Choroid plexus epithelial cell (primary cell): ENCODE measurements at regions not wholly inside any gene's neighbourhood (a gene's known extent, or its start where the extent isn't known, plus 50 kb on each side); places are given as distances from the start of the nearest gene placed in this dataset.

Experiments
- DNase-seq: peaks from one replicate; pipeline ENCODE4 v3.0.0-alpha.2; 2010; ENCODE audit warnings: low read depth
- H3K4me3 ChIP-seq: 2 replicates; pipeline ENCODE4 v1.5.1; 2011; ENCODE audit warnings: low read depth, mild to moderate bottlenecking, control low read depth, low read length, moderate library complexity
- TF ChIP-seq, protein P1 (sequence below): conservative IDR thresholded peaks from 2 replicates; pipeline ENCODE4 v1.5.1; 2011; ENCODE audit warnings: low read depth, mild to moderate bottlenecking, control low read depth, inconsistent platforms, low read length, moderate library complexity

- H3K4me3 ChIP-seq = no peak overlapping the region
- no peak for DNase-seq
- TF ChIP-seq, protein P1, sequence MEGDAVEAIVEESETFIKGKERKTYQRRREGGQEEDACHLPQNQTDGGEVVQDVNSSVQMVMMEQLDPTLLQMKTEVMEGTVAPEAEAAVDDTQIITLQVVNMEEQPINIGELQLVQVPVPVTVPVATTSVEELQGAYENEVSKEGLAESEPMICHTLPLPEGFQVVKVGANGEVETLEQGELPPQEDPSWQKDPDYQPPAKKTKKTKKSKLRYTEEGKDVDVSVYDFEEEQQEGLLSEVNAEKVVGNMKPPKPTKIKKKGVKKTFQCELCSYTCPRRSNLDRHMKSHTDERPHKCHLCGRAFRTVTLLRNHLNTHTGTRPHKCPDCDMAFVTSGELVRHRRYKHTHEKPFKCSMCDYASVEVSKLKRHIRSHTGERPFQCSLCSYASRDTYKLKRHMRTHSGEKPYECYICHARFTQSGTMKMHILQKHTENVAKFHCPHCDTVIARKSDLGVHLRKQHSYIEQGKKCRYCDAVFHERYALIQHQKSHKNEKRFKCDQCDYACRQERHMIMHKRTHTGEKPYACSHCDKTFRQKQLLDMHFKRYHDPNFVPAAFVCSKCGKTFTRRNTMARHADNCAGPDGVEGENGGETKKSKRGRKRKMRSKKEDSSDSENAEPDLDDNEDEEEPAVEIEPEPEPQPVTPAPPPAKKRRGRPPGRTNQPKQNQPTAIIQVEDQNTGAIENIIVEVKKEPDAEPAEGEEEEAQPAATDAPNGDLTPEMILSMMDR = no peak
These were observed 303.9 kb downstream of the SMOC2 start for GRCh38 chr6:168744861-168745260.

DNA sequence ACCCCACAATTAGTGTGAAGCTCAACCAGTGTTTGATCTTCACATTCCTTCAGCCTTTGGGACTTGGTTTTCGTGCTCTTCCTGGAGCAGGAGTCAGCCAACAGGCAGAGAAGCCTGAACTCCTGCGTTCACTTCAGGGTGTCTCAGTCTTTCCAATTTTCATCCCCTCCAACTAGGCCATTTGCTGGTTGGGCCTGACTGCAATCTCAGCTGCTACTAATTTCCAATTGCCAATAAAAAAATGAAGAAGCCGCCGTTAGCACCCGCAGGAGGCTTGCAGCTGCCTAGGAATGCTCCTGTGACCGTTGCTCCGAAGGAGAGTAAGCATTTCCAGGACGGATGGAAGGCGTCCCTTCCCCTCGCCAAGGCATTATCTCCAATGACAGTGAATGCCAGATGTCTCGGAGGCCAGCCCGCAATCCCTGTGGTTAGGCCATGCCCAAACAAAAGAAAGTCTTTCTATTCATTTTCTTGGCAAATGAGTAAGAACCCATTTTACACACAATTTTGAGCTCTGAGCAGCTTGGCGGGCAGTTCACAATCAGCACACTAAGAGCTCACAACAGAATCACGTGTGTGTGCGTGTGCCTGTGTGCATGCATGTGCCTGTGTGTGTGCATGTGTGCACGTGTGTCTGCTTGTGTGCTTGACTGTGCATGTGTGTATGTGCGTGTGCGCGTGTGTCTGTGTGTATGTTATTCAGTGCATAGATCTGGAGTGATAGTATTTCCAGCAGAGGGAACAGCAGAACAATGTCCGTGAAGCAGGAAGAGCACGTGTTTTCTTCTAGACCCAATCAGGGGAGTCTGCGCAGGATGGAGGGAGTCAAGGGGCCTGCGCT lies 301.2 kb downstream of the SMOC2 start:
- DNase-seq = no peak
- TF ChIP-seq, protein P1 = no peak
- H3K4me3 ChIP-seq = no peak overlapping the region

GRCh38 chr6:168741305-168741704 lies 300.3 kb downstream of the SMOC2 start:
- DNase-seq = no peak
- H3K4me3 ChIP-seq = no peak overlapping the region
- TF ChIP-seq, protein P1 = no peak

DNA sequence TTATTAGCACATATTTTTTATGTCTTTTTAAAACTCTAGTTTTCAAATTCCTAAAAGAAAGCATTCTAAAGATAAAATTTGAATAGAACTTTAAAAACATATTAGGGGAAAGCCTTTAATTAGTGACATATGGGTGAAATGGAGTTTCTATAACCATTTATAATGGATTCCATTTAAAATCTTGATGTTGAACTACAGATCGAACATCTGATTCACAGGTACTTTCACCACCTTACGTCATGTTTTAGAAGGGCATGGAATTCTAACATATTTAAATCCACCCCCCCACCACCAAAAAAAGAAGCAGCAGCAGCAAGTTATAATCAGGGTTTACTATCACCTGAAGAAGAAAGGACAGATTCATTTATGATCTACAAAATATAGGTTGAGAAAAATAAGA lies 298.4 kb downstream of the SMOC2 start:
- DNase-seq = no peak
- TF ChIP-seq, protein P1 = no peak
- no peak overlapping the region for H3K4me3 ChIP-seq

DNA sequence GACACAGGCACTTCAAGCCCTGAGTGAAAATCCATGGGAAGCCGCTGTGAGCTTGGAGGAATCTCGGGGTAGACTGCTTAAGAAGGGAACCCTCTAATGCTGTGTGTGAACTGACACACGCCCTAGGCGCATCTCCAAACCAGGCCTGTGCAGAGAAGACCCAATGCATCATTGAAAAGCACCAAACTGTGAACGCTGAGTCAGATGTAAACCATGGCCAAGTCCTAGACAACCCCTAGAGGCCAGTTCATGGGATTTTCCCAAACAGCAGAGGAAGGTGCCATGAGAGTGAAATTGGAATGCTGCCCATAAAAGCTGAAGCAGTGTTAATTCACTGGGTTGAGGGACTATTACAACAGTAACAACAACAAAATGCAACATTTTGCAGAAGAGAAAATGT lies 296.5 kb downstream of the SMOC2 start:
- DNase-seq = no peak
- no peak overlapping the region for H3K4me3 ChIP-seq
- TF ChIP-seq, protein P1 = no peak

DNA sequence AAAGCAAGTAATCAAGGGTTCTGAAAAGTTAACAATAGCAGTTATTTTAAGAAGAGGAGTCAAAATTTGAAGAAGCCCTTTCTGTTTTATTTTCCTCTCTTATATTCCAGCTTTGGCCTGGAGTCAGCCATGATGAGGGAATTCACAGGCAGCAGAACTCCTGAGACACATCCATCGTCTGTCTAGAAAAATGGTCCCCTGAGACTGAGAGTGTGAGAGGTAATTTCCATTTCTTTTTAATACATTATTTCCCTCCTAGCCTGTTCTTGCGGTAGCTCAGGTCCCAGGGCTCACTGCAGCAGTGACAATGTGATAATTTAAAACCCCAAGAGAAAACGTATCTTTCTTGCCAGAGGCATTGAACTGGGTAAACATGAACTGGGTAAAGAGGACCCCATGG lies 296.0 kb downstream of the SMOC2 start:
- H3K4me3 ChIP-seq = no peak overlapping the region
- no peak for DNase-seq
- TF ChIP-seq, protein P1 = no peak

DNA sequence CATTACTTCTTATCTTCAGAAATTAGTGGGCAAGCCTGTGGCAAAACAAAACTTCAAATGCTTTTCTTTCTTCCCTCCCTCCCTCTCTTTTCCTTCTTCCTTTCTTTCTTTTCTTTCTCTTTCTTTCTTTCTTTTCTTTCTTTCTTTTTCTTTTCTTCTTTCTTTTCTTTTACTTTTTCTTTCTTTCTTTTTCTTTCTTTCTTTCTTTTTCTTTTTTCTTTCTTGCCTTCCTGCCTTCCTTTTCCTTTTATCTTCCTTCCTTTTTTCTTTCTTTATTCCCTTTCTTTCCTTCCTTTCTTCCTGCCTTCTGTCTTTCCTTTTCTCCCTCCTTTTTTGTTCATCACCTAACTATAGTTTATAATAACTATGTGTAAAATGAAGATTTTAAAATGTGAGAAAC lies 295.1 kb downstream of the SMOC2 start:
- no peak overlapping the region for H3K4me3 ChIP-seq
- TF ChIP-seq, protein P1 = no peak
- no peak for DNase-seq
